DND-41 (cell line): ENCODE measurements at regions not wholly inside any gene's neighbourhood (a gene's known extent, or its start where the extent isn't known, plus 50 kb on each side); places are given as distances from the start of the nearest gene placed in this dataset.

Experiments used
- ATAC-seq: fragments of 200-7000 bp; cut with Tn5 transposase; 3 replicates; pipeline ENCODE4 v1.9.1; 2021; ENCODE audit warnings: low read depth; ENCODE audit not compliant: insufficient read depth
- DNase-seq: peaks from one replicate; pipeline ENCODE4 v3.0.0-alpha.2; 2020
- H2AFZ ChIP-seq: 2 replicates; pipeline ENCODE4 v1.6.0; 2012; ENCODE audit warnings: low read depth, low read length
- H3K27ac ChIP-seq: 2 replicates; pipeline ENCODE4 v1.5.1; 2012; ENCODE audit warnings: low read length, inconsistent platforms
- H3K27me3 ChIP-seq: fragments of 200-600 bp; sonication (generic); 2 replicates; pipeline ENCODE4 v1.6.0; 2012; ENCODE audit warnings: low read length, mild to moderate bottlenecking, inconsistent platforms; ENCODE audit not compliant: insufficient read depth, poor library complexity
- H3K36me3 ChIP-seq: 2 replicates; pipeline ENCODE4 v1.5.1; 2012; ENCODE audit warnings: low read length, inconsistent platforms; ENCODE audit not compliant: insufficient read depth
- H3K4me1 ChIP-seq: 2 replicates; pipeline ENCODE4 v1.5.1; 2012; ENCODE audit warnings: mild to moderate bottlenecking, low read length; ENCODE audit not compliant: insufficient read depth
- H3K4me2 ChIP-seq: 2 replicates; pipeline ENCODE4 v1.6.0; 2012; ENCODE audit warnings: mild to moderate bottlenecking, moderate library complexity, low read length, inconsistent platforms; ENCODE audit not compliant: insufficient read depth
- H3K4me3 ChIP-seq, 2 experiments: fragments of 200-600 bp in 1 of 2; shearing (Covaris generic) in 1 of 2; 2 replicates each; pipeline ENCODE4 v1.5.1; 2012 to 2016; ENCODE audit warnings: inconsistent platforms in 2 of 2, low read length in 2 of 2, mild to moderate bottlenecking in 2 of 2, low read depth in 1 of 2, moderate library complexity in 1 of 2
- H3K79me2 ChIP-seq: 2 replicates; pipeline ENCODE4 v1.6.0; 2012; ENCODE audit warnings: low read length, inconsistent platforms; ENCODE audit not compliant: insufficient read depth
- H3K9ac ChIP-seq: 2 replicates; pipeline ENCODE4 v1.6.0; 2012; ENCODE audit warnings: low read depth, mild to moderate bottlenecking, inconsistent platforms, low read length, moderate library complexity
- H3K9me3 ChIP-seq: 2 replicates; pipeline ENCODE4 v1.5.1; 2012; ENCODE audit warnings: low read length, moderate library complexity, mild to moderate bottlenecking, inconsistent platforms; ENCODE audit not compliant: insufficient read depth, severe bottlenecking
- H4K20me1 ChIP-seq: 2 replicates; pipeline ENCODE4 v1.6.0; 2012; ENCODE audit warnings: low read length; ENCODE audit not compliant: insufficient read depth
- EZH2 ChIP-seq: IDR thresholded peaks from 3 replicates; pipeline ENCODE4 v1.6.1; 2012; ENCODE audit warnings: borderline replicate concordance, low read depth, mild to moderate bottlenecking, moderate library complexity, low read length, inconsistent platforms; ENCODE audit not compliant: severe bottlenecking
- TF ChIP-seq, protein P1 (sequence below): IDR thresholded peaks from 2 replicates; pipeline ENCODE4 v1.5.1; 2012; ENCODE audit warnings: borderline replicate concordance, low read length, moderate library complexity, mild to moderate bottlenecking; ENCODE audit not compliant: poor library complexity, severe bottlenecking; ENCODE audit errors: extremely low read depth

DNA sequence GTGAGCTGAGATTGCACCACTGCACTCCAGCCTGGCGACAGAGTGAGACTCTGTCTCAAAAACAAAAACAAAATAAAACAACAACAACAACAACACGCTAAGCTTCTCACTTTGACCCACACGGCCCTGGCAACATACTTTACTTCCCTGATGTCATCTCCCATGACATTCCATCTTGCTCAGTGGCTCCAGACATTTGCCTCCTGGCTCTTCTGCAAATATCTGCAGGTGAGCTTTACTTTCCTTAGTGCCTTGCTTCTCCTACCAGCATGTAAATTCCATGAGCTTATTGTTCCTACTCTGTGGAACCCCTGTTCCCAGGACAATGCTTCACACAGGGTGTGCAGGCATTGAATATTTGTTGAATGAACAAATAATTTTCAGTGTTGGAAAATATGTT, 205.6 kb upstream of the TMTC4 start:
- Histone ChIP-seq H3K9ac (no peak overlapping the region), H3K27me3 (no peaks in the 10 kb centered on the region), H3K4me1 (no peaks in the 10 kb centered on the region), H3K27ac (no peak overlapping the region), H3K4me2 (no peak overlapping the region), H3K4me3 (no peak overlapping the region), H3K36me3 (no peaks in the 10 kb centered on the region), H2AFZ (no peak overlapping the region), H3K79me2 (no peaks in the 10 kb centered on the region), H3K9me3 (no peaks in the 10 kb centered on the region), H4K20me1 (no peaks in the 10 kb centered on the region)
- ATAC-seq: no peak
- no peak for TF ChIP-seq EZH2
- no peak for DNase-seq

DNA sequence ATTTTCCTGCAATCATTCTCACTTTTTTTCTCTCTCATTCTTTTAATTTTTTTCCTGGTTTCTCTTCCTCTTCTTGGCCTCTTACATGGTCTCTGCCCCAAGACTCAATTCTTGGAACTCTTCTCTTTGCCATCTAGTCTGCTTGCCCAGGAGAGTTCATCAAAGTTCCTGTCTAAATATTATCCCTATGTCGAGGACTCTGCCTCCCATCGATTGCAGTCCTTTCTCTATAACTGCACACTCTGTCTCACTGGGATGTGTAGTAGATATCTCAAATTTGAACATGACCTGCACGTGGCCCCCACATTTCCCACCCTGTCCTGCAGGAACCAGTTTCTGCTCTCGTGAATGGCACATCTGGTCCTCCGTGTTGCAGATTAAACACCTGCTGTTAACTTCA, 204.7 kb upstream of the TMTC4 start:
- H3K9ac ChIP-seq: no peak overlapping the region
- TF ChIP-seq EZH2: no peak
- TF ChIP-seq, protein P1, sequence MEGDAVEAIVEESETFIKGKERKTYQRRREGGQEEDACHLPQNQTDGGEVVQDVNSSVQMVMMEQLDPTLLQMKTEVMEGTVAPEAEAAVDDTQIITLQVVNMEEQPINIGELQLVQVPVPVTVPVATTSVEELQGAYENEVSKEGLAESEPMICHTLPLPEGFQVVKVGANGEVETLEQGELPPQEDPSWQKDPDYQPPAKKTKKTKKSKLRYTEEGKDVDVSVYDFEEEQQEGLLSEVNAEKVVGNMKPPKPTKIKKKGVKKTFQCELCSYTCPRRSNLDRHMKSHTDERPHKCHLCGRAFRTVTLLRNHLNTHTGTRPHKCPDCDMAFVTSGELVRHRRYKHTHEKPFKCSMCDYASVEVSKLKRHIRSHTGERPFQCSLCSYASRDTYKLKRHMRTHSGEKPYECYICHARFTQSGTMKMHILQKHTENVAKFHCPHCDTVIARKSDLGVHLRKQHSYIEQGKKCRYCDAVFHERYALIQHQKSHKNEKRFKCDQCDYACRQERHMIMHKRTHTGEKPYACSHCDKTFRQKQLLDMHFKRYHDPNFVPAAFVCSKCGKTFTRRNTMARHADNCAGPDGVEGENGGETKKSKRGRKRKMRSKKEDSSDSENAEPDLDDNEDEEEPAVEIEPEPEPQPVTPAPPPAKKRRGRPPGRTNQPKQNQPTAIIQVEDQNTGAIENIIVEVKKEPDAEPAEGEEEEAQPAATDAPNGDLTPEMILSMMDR: no peak
- H3K4me2 ChIP-seq: no peak overlapping the region
- no peaks in the 10 kb centered on the region for H3K79me2 ChIP-seq
- no peaks in the 10 kb centered on the region for H3K36me3 ChIP-seq
- H3K4me3 ChIP-seq: no peak overlapping the region
- H4K20me1 ChIP-seq: no peaks in the 10 kb centered on the region
- no peak overlapping the region for H2AFZ ChIP-seq
- H3K27me3 ChIP-seq: no peaks in the 10 kb centered on the region
- no peak overlapping the region for H3K27ac ChIP-seq
- no peaks in the 10 kb centered on the region for H3K4me1 ChIP-seq
- ATAC-seq: no peak
- H3K9me3 ChIP-seq: no peaks in the 10 kb centered on the region
- no peak for DNase-seq

DNA sequence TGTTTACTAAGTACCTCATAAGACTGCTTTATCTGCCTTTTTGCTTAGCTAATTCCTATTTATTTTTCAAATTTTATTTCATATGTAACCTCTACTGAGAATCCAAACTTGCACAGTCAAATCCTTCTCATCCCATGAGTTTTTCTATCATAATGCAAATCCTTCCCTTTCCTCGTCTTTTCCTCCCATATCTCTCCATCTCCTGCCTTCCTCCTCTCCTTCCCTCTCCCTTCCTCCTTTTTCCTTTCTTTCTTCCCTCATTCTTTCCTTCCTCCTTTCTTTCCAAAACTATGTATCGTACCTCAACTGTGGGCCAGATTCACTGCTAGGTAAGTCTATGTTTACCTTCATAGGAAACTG, 201.4 kb upstream of the TMTC4 start:
- Histone ChIP-seq H3K36me3 (no peaks in the 10 kb centered on the region), H3K4me2 (no peak overlapping the region), H3K9ac (no peak overlapping the region), H2AFZ (no peak overlapping the region), H4K20me1 (no peaks in the 10 kb centered on the region), H3K27ac (no peak overlapping the region), H3K4me1 (no peaks in the 10 kb centered on the region), H3K27me3 (no peaks in the 10 kb centered on the region), H3K9me3 (no peaks in the 10 kb centered on the region), H3K4me3 (no peak overlapping the region), H3K79me2 (no peaks in the 10 kb centered on the region)
- DNase-seq: no peak
- ATAC-seq: no peak
- TF ChIP-seq, protein P1: no peak
- TF ChIP-seq EZH2: no peak

DNA sequence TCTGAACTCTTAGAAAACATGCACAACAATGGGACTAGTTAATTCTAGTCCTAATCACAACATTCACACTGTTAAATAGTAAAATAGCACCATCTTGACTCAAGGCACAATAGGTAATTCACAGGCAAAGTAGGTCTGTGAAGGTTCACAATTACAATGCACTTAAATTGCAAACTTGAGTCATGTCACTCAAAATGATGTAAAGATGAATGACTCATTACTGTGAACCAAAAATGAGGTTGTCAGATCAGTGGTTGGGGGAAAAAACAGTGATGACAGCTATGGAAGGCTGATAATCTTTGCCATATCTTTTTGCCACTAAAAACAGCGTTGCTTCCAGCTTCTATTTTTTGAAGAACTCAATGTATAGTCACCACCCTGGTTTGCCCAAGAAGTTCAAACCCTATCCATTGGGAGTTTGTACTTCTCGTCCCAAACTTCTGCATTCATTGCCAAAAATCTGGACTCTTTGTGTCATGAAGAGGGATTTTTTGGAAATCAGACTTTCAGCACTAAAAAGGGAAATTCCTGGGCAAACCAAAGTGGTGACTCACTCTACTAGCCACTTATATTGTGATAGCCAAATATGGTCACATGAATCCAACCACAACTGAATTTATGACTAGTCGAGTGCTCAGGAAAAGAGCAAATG, 200.9 kb upstream of the TMTC4 start:
- Histone ChIP-seq H3K4me3 (no peak overlapping the region), H2AFZ (no peak overlapping the region), H3K27me3 (no peaks in the 10 kb centered on the region), H3K4me2 (no peak overlapping the region), H3K79me2 (no peaks in the 10 kb centered on the region), H3K27ac (no peak overlapping the region), H3K9me3 (no peaks in the 10 kb centered on the region), H3K4me1 (no peaks in the 10 kb centered on the region), H4K20me1 (no peaks in the 10 kb centered on the region), H3K36me3 (no peaks in the 10 kb centered on the region), H3K9ac (no peak overlapping the region)
- no peak for TF ChIP-seq EZH2
- TF ChIP-seq, protein P1: no peak
- ATAC-seq: no peak
- DNase-seq: no peak
